ENCODE measurements at regions not wholly inside any gene's neighbourhood (a gene's known extent, or its start where the extent isn't known, plus 50 kb on each side); places are given as distances from the start of the nearest gene placed in this dataset.

DNA sequence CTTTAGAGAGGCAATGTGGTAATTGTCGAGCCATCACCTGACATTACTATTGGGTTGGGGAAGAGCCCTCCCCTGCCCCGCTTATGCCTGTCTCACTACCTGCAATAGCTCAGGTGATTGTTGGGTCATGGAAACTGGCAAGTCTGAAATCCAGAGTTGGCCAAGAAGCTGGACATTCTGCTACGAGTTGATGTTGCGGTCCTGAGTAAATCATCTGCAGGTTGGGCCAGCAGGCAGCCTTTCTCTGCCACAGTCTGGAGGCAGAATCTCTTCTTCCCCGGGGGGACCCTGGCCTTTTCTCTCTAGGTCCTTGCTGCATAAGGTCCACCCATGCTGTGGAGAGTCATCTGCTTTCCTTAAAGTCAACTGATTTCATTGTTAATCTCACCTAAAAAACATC is 142.4 kb downstream of the THBS2 start:
- Histone ChIP-seq H3K9ac (ENCODE audit: low read depth, low read length) (no peak overlapping the region), H2AFZ (replicated peaks; ENCODE audit: low read length, poor library complexity) (no peak overlapping the region), H3K36me3 (ENCODE audit: control insufficient read depth, insufficient read depth, low read length) (no peaks in the 10 kb centered on the region), H2AK9ac (replicated peaks; ENCODE audit: low read depth, low read length, poor library complexity) (no peak overlapping the region), H3K14ac (replicated peaks; ENCODE audit: low read depth, low read length) (no peak overlapping the region), H2BK15ac (ENCODE audit: low read depth, low read length) (no peak overlapping the region), H3K9me3 (ENCODE audit: control insufficient read depth, insufficient read depth, low read length) (no peaks in the 10 kb centered on the region), H3K9me1 (ENCODE audit: insufficient read depth, low read length) (no peaks in the 10 kb centered on the region), H3K27me3 (ENCODE audit: control insufficient read depth, insufficient read depth, low read length) (no peaks in the 10 kb centered on the region), H2BK20ac (ENCODE audit: low read depth, low read length) (no peak overlapping the region), H4K5ac (ENCODE audit: low read depth, low read length) (no peak overlapping the region), H4K8ac (ENCODE audit: low read depth in 2 of 2, low read length in 2 of 2) (no peak overlapping the region), H3K23ac (ENCODE audit: low read depth, low read length) (no peak overlapping the region), H3K4ac (ENCODE audit: low read depth, low read length) (no peak overlapping the region), H2AK5ac (ENCODE audit: low read depth, low read length) (no peak overlapping the region), H2BK120ac (ENCODE audit: low read depth, low read length) (no peak overlapping the region), H4K91ac (ENCODE audit: insufficient read depth, low read depth, low read length) (no peak overlapping the region), H3K4me1 (ENCODE audit: control insufficient read depth, insufficient read depth, low read length) (peaks cover 1% of the 10 kb centered on the region; the same call in 1 of the 2 replicates), H3K18ac (ENCODE audit: low read depth, low read length) (no peak overlapping the region), H3K4me3 (ENCODE audit: insufficient read depth, low read depth, low read length) (no peak overlapping the region), H3K56ac (ENCODE audit: extremely low read depth, insufficient read depth, low read length) (no peak overlapping the region), H2BK5ac (ENCODE audit: low read depth, low read length, poor library complexity, severe bottlenecking) (no peak overlapping the region), H3K27ac (ENCODE audit: insufficient read depth, low read length) (no peak overlapping the region), H4K20me1 (ENCODE audit: insufficient read depth, low read length) (no peaks in the 10 kb centered on the region), H3K4me2 (ENCODE audit: low read depth, low read length) (no peak overlapping the region), H3K79me1 (ENCODE audit: low read depth in 1 of 2, low read length in 2 of 2) (no peaks in the 10 kb centered on the region)
- 67% methylated on average over 1 of the region's 5 CpGs; no CpG with 5 or more reads in 1 of the 2 experiments for WGBS, 2 experiments (ENCODE audit: extremely low coverage in 2 of 2, insufficient read length in 1 of 2)
- BruUV-seq (replicated peaks), result no TSS peak
- intact Hi-C loops (cut with micrococcal nuclease) (no loop called here), dilution Hi-C loops (cut with HindIII; ENCODE audit: low sequenced_read_pairs, unreplicated experiment) (no loop called here), in situ Hi-C loops (cut with MboI; ENCODE audit: low sequenced_read_pairs) (no loop called here)
- CTCF ChIA-PET, result no interaction called here
- DNase-seq, result no peak
- POLR2A ChIA-PET (ENCODE audit: unreplicated experiment), result no interaction called here
- TF ChIP-seq BHLHE40 (IDR thresholded peaks at IDR 0.05; ENCODE audit: low read depth, low read length) (no peak), FOS (IDR thresholded peaks at IDR 0.05; ENCODE audit: low read depth, low read length) (no peak), MXI1 (IDR thresholded peaks at IDR 0.05; ENCODE audit: borderline replicate concordance, low read depth, low read length) (no peak), RAD21 (IDR thresholded peaks at IDR 0.05; ENCODE audit: low read length) (no peak), MAZ (IDR thresholded peaks at IDR 0.05; ENCODE audit: borderline replicate concordance, low read depth, low read length) (no peak), SMC3 (IDR thresholded peaks at IDR 0.05; ENCODE audit: low read depth, low read length) (no peak), RCOR1 (IDR thresholded peaks at IDR 0.05; ENCODE audit: insufficient replicate concordance, low read length) (no peak), MAFK (IDR thresholded peaks at IDR 0.05; ENCODE audit: low read depth, low read length) (no peak), CEBPB (IDR thresholded peaks at IDR 0.05; ENCODE audit: low read depth, low read length) (no peak), CHD1 (IDR thresholded peaks at IDR 0.05; ENCODE audit: low read depth, low read length) (no peak), NFE2L2 (IDR thresholded peaks at IDR 0.05; ENCODE audit: low read depth, low read length) (no peak), RFX5 (IDR thresholded peaks at IDR 0.05; ENCODE audit: low read depth, low read length) (no peak), POLR2A (IDR thresholded peaks at IDR 0.05; ENCODE audit: low read depth, low read length) (no peak)
- TF ChIP-seq, protein P1, sequence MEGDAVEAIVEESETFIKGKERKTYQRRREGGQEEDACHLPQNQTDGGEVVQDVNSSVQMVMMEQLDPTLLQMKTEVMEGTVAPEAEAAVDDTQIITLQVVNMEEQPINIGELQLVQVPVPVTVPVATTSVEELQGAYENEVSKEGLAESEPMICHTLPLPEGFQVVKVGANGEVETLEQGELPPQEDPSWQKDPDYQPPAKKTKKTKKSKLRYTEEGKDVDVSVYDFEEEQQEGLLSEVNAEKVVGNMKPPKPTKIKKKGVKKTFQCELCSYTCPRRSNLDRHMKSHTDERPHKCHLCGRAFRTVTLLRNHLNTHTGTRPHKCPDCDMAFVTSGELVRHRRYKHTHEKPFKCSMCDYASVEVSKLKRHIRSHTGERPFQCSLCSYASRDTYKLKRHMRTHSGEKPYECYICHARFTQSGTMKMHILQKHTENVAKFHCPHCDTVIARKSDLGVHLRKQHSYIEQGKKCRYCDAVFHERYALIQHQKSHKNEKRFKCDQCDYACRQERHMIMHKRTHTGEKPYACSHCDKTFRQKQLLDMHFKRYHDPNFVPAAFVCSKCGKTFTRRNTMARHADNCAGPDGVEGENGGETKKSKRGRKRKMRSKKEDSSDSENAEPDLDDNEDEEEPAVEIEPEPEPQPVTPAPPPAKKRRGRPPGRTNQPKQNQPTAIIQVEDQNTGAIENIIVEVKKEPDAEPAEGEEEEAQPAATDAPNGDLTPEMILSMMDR (conservative IDR thresholded peaks at IDR 0.05; ENCODE audit: low read depth, low read length), result no peak
- TF ChIP-seq, protein P2, sequence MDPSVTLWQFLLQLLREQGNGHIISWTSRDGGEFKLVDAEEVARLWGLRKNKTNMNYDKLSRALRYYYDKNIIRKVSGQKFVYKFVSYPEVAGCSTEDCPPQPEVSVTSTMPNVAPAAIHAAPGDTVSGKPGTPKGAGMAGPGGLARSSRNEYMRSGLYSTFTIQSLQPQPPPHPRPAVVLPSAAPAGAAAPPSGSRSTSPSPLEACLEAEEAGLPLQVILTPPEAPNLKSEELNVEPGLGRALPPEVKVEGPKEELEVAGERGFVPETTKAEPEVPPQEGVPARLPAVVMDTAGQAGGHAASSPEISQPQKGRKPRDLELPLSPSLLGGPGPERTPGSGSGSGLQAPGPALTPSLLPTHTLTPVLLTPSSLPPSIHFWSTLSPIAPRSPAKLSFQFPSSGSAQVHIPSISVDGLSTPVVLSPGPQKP (IDR thresholded peaks at IDR 0.05; ENCODE audit: borderline replicate concordance, low read depth, low read length), result no peak
- TF ChIP-seq, protein P3, sequence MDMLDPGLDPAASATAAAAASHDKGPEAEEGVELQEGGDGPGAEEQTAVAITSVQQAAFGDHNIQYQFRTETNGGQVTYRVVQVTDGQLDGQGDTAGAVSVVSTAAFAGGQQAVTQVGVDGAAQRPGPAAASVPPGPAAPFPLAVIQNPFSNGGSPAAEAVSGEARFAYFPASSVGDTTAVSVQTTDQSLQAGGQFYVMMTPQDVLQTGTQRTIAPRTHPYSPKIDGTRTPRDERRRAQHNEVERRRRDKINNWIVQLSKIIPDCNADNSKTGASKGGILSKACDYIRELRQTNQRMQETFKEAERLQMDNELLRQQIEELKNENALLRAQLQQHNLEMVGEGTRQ (IDR thresholded peaks at IDR 0.05; ENCODE audit: low read depth, low read length), result no peak
- no peak for ATAC-seq (ENCODE audit: low read depth)
